Keratinocyte (primary cell): ENCODE measurements at regions not wholly inside any gene's neighbourhood (a gene's known extent, or its start where the extent isn't known, plus 50 kb on each side); places are given as distances from the start of the nearest gene placed in this dataset.

Experiments
- DNase-seq: peaks from one replicate; pipeline ENCODE4 v3.0.0-alpha.2; 2011; ENCODE audit warnings: low read depth, missing footprints, low spot score
- FAIRE-seq: peaks from 2 replicates; lab custom pipeline; 2011; peaks lifted over from hg19 to GRCh38; lab: Jason Lieb, UNC
- H2AFZ ChIP-seq: 2 replicates; pipeline ENCODE4 v1.6.0; 2012; ENCODE audit warnings: low read length, control low read depth, inconsistent platforms; ENCODE audit not compliant: control insufficient read depth
- H3K27ac ChIP-seq: 2 replicates; pipeline ENCODE4 v1.5.1; 2011; ENCODE audit warnings: low read length; ENCODE audit not compliant: control insufficient read depth, insufficient read depth
- H3K27me3 ChIP-seq: 3 replicates; pipeline ENCODE4 v1.6.0; 2011; ENCODE audit warnings: low read length; ENCODE audit not compliant: control insufficient read depth, insufficient read depth; ENCODE audit errors: extremely low read depth
- H3K36me3 ChIP-seq, 2 experiments: 2 replicates in 1 of 2; 3 replicates in 1 of 2; pipeline ENCODE4 v1.5.1; 2011; ENCODE audit warnings: low read length in 2 of 2, mild to moderate bottlenecking in 1 of 2; ENCODE audit not compliant: control insufficient read depth in 2 of 2, insufficient read depth in 2 of 2; ENCODE audit errors: extremely low read depth in 1 of 2
- H3K4me1 ChIP-seq: 3 replicates; pipeline ENCODE4 v1.5.1; 2011; ENCODE audit warnings: low read length; ENCODE audit not compliant: control insufficient read depth, insufficient read depth; ENCODE audit errors: extremely low read depth
- H3K4me2 ChIP-seq: 3 replicates; pipeline ENCODE4 v1.6.0; 2011; ENCODE audit warnings: low read depth, low read length; ENCODE audit not compliant: control insufficient read depth, insufficient read depth; ENCODE audit errors: extremely low read depth
- H3K4me3 ChIP-seq, 3 experiments: fragments of 200-600 bp in 1 of 3; sonication (generic) in 1 of 3; 2 replicates in 2 of 3; 3 replicates in 1 of 3; pipeline ENCODE4 v1.5.1; 2011 to 2016; ENCODE audit warnings: low read length in 3 of 3, mild to moderate bottlenecking in 3 of 3, control low read depth in 2 of 3, inconsistent platforms in 1 of 3, low read depth in 1 of 3, mixed read lengths in 1 of 3, mixed run types in 1 of 3, moderate library complexity in 1 of 3; ENCODE audit not compliant: control insufficient read depth in 2 of 3, insufficient read depth in 2 of 3; ENCODE audit errors: extremely low read depth in 1 of 3
- H3K79me2 ChIP-seq: 2 replicates; pipeline ENCODE4 v1.6.0; 2012; ENCODE audit warnings: low read length; ENCODE audit not compliant: control insufficient read depth, insufficient read depth
- H3K9ac ChIP-seq: 3 replicates; pipeline ENCODE4 v1.6.0; 2011; ENCODE audit warnings: low read length; ENCODE audit not compliant: control insufficient read depth, insufficient read depth; ENCODE audit errors: extremely low read depth
- H3K9me1 ChIP-seq: 3 replicates; pipeline ENCODE4 v1.6.0; 2011; ENCODE audit warnings: low read length; ENCODE audit not compliant: control insufficient read depth, insufficient read depth; ENCODE audit errors: extremely low read depth
- H3K9me3 ChIP-seq: 2 replicates; pipeline ENCODE4 v1.5.1; 2012; ENCODE audit warnings: low read depth, low read length; ENCODE audit not compliant: control insufficient read depth
- H4K20me1 ChIP-seq: 3 replicates; pipeline ENCODE4 v1.6.0; 2011; ENCODE audit warnings: low read length; ENCODE audit not compliant: control insufficient read depth, insufficient read depth; ENCODE audit errors: extremely low read depth
- EZH2 ChIP-seq: IDR thresholded peaks from one replicate; pipeline ENCODE4 v1.6.1; 2012; ENCODE audit warnings: inconsistent platforms, mild to moderate bottlenecking, low read length, moderate library complexity
- dilution Hi-C: fragments of 300-500 bp; cut with MboI; formaldehyde crosslinking; loops from one replicate; pipeline ENCODE4 v1.7.0; 2020; ENCODE audit warnings: low sequenced_read_pairs; ENCODE audit not compliant: extremely low pct_ligation_motif_present
- TF ChIP-seq, protein P1 (sequence below), 3 experiments: IDR thresholded peaks in 1 of 3; conservative IDR thresholded peaks in 1 of 3; optimal IDR thresholded peaks in 1 of 3; 2 replicates in 2 of 3; 3 replicates in 1 of 3; pipeline versions ENCODE3 to v1.5.1; 2011; ENCODE audit warnings: low read length in 3 of 3, mild to moderate bottlenecking in 3 of 3, moderate library complexity in 2 of 3, control low read depth in 1 of 3, inconsistent platforms in 1 of 3; ENCODE audit not compliant: insufficient read depth in 2 of 3; ENCODE audit errors: extremely low read depth in 1 of 3

DNA sequence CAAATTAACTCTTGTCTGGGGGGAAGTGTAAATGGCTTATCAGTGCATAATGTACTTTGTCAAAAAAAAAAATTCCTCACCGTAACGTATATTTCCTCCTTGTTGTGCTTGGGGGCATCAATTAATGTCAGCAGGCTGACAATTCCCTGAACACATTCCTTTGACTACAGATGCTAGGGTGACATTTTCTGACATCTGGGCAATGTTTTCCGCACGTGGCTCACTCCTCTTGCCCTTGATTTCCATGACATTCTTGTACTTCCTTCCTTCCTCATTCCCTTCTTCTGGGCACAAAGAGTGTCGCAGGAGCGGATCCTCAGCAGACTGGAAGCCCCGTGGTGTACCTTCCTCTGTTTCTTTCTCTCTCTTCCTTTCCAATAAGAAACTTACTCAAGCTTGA is 173.7 kb downstream of the SP3 start:
- Histone ChIP-seq H3K36me3 (no peaks in the 10 kb centered on the region), H3K4me2 (no peak overlapping the region), H3K9me3 (no peaks in the 10 kb centered on the region), H3K4me1 (no peaks in the 10 kb centered on the region), H3K27ac (no peak overlapping the region), H3K79me2 (no peaks in the 10 kb centered on the region), H3K27me3 (no peaks in the 10 kb centered on the region), H3K4me3 (no peak overlapping the region), H3K9me1 (no peaks in the 10 kb centered on the region), H2AFZ (no peak overlapping the region), H3K9ac (no peak overlapping the region), H4K20me1 (no peaks in the 10 kb centered on the region)
- dilution Hi-C loops: no loop called here
- FAIRE-seq (peak; percentile 43), DNase-seq (no peak)
- TF ChIP-seq, protein P1, sequence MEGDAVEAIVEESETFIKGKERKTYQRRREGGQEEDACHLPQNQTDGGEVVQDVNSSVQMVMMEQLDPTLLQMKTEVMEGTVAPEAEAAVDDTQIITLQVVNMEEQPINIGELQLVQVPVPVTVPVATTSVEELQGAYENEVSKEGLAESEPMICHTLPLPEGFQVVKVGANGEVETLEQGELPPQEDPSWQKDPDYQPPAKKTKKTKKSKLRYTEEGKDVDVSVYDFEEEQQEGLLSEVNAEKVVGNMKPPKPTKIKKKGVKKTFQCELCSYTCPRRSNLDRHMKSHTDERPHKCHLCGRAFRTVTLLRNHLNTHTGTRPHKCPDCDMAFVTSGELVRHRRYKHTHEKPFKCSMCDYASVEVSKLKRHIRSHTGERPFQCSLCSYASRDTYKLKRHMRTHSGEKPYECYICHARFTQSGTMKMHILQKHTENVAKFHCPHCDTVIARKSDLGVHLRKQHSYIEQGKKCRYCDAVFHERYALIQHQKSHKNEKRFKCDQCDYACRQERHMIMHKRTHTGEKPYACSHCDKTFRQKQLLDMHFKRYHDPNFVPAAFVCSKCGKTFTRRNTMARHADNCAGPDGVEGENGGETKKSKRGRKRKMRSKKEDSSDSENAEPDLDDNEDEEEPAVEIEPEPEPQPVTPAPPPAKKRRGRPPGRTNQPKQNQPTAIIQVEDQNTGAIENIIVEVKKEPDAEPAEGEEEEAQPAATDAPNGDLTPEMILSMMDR (optimal IDR thresholded peaks at IDR 0.05 in 1 of 3, IDR thresholded peaks at IDR 0.05 in 1 of 3, conservative IDR thresholded peaks at IDR 0.05 in 1 of 3; ENCODE audit: extremely low read depth in 1 of 3, insufficient read depth in 2 of 3, low read length in 3 of 3): no peak
- TF ChIP-seq EZH2: no peak

DNA sequence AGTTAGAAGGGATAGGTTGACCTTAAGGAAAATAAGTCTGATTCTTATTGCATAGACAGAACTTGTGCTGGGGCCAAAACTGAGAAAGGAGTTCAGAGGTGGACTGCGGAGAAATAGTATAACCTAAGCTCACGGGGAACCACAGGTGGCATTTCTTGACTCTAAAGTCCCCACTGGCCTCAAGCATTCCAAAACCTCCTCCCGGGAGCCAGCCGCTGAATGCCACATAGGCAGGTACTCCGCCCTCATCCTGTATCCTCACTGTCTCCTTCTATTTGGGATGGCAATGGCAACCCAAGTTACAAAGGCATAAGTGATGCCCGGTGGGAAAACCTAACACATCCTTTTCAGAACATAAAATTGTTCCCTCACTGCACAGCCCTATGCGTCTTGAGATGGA is 173.0 kb downstream of the SP3 start:
- TF ChIP-seq, protein P1 (optimal IDR thresholded peaks at IDR 0.05 in 1 of 3, IDR thresholded peaks at IDR 0.05 in 1 of 3, conservative IDR thresholded peaks at IDR 0.05 in 1 of 3; ENCODE audit: extremely low read depth in 1 of 3, insufficient read depth in 2 of 3, low read length in 3 of 3): no peak
- TF ChIP-seq EZH2: no peak
- no peak for FAIRE-seq
- Histone ChIP-seq H3K4me3 (no peak overlapping the region), H3K79me2 (no peaks in the 10 kb centered on the region), H3K4me1 (no peaks in the 10 kb centered on the region), H3K36me3 (no peaks in the 10 kb centered on the region), H3K27me3 (no peaks in the 10 kb centered on the region), H3K9ac (no peak overlapping the region), H3K4me2 (no peak overlapping the region), H3K9me3 (no peaks in the 10 kb centered on the region), H4K20me1 (no peaks in the 10 kb centered on the region), H3K9me1 (no peaks in the 10 kb centered on the region), H3K27ac (no peak overlapping the region), H2AFZ (no peak overlapping the region)
- DNase-seq: no peak
- dilution Hi-C loops: no loop called here
